ENCODE measurements at regions not wholly inside any gene's neighbourhood (a gene's known extent, or its start where the extent isn't known, plus 50 kb on each side); places are given as distances from the start of the nearest gene placed in this dataset.

DNA sequence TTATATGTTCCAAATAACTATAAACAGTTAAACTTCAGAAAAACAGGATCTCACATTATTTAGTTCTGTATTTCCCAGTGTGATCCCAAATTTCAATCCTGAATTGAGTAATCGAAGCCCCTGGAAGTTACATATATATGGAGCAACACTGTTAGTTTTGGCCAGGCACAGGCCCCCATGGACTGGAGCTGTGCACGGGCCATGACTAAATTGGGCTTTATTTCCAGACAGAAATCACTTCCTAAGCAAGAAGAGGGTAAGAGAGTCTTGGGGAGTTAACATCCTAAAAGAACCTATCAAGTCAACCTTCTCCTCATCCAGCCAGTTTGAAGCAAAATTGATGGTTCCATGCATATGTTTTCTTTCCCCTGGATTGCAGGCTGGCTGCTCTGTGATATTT is 393.0 kb downstream of the TMEM167A start:
- intact Hi-C loops (cut with micrococcal nuclease): no loop called here
- H3K9me3 Mint-ChIP-seq: no peaks in the 10 kb centered on the region

DNA sequence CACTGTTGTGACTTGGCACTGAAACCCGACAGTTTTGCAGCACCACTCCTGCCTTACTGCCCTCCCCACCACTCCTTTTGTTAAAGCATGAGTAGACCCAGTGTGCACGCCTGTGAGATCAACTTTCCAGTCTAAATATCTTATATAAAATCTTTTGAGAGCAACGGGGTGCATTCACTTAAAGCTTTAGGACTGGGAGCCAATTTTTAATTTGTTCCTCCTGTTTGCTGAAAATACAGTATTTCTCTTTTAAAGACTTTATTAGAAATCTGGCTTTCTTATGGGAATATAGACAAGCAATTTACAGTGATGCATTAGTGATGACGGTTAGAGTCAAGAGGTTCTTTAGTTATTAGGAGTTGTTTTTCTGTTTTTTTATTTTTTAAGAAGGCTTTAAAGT is 397.5 kb downstream of the TMEM167A start:
- H3K27ac Mint-ChIP-seq: no peak overlapping the region
- intact Hi-C loops (cut with micrococcal nuclease): loop anchor here (5.0 kb wide), 1 partner anchor 322 kb away; no protein-coding TSS in a partner anchor
- ATAC-seq: no peak

More for the DNA sequence above, 393.0 kb downstream of the TMEM167A start:
- no peak for DNase-seq
- Mint-ChIP-seq H3K36me3 (ENCODE audit: low read depth) (no peaks in the 10 kb centered on the region), H3K27ac (no peak overlapping the region), H3K4me3 (no peak overlapping the region), H3K27me3 (peaks cover 2% of the 10 kb centered on the region), H3K4me1 (ENCODE audit: low read depth) (no peaks in the 10 kb centered on the region)
- TF ChIP-seq, protein P1, sequence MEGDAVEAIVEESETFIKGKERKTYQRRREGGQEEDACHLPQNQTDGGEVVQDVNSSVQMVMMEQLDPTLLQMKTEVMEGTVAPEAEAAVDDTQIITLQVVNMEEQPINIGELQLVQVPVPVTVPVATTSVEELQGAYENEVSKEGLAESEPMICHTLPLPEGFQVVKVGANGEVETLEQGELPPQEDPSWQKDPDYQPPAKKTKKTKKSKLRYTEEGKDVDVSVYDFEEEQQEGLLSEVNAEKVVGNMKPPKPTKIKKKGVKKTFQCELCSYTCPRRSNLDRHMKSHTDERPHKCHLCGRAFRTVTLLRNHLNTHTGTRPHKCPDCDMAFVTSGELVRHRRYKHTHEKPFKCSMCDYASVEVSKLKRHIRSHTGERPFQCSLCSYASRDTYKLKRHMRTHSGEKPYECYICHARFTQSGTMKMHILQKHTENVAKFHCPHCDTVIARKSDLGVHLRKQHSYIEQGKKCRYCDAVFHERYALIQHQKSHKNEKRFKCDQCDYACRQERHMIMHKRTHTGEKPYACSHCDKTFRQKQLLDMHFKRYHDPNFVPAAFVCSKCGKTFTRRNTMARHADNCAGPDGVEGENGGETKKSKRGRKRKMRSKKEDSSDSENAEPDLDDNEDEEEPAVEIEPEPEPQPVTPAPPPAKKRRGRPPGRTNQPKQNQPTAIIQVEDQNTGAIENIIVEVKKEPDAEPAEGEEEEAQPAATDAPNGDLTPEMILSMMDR (IDR thresholded peaks at IDR 0.05): no peak
- no peak for ATAC-seq
- POLR2A ChIA-PET: no interaction called here
- CTCF ChIA-PET: no interaction called here

GRCh38 chr5:82676661-82677060 is 398.5 kb upstream of the RPS23 start:
- ATAC-seq (peak; percentile 88), DNase-seq (peak; percentile 63)
- intact Hi-C loops (cut with micrococcal nuclease): loop anchor here (5.0 kb wide), 1 partner anchor 319 kb away; no protein-coding TSS in a partner anchor
- Mint-ChIP-seq H3K4me1 (ENCODE audit: low read depth) (peaks cover 37% of the 10 kb centered on the region), H3K4me3 (peak overlapping the region; percentile 6), H3K27me3 (peaks cover 3% of the 10 kb centered on the region), H3K27ac (peak overlapping the region; percentile 84), H3K9me3 (peaks cover 12% of the 10 kb centered on the region), H3K36me3 (ENCODE audit: low read depth) (peaks cover 3% of the 10 kb centered on the region)
- TF ChIP-seq, protein P1 (IDR thresholded peaks at IDR 0.05): no peak
- POLR2A ChIA-PET: no interaction called here
- CTCF ChIA-PET: no interaction called here

More for the DNA sequence above, 397.5 kb downstream of the TMEM167A start:
- TF ChIP-seq, protein P1 (IDR thresholded peaks at IDR 0.05): no peak
- DNase-seq: no peak
- no peak overlapping the region for H3K4me3 Mint-ChIP-seq
- ChIA-PET POLR2A (no interaction called here), CTCF (no interaction called here)
- peaks cover 3% of the 10 kb centered on the region for H3K36me3 Mint-ChIP-seq (ENCODE audit: low read depth)
- H3K9me3 Mint-ChIP-seq: peaks cover 10% of the 10 kb centered on the region
- H3K27me3 Mint-ChIP-seq: peaks cover 2% of the 10 kb centered on the region
- H3K4me1 Mint-ChIP-seq (ENCODE audit: low read depth): peaks cover 23% of the 10 kb centered on the region

DNA sequence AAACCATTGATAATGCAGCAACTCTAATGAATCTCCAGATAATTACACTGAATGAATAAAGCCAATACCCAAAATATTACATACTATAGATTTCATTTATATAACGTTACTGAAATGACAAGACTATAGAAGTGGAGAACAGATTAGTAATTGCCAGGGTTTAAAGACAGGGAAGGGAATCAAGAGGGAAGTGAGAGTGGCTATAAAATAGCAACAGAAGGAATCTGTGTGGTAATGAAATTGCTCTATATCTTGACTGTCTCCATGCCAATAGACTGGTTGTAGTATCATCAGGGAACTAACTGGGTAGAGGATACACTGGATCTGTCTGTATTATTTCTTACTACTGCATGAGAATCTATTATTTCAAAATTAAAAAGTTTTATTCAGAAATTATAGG is 396.5 kb upstream of the RPS23 start:
- TF ChIP-seq, protein P1 (IDR thresholded peaks at IDR 0.05): no peak
- Mint-ChIP-seq H3K27ac (no peak overlapping the region), H3K27me3 (peaks cover 5% of the 10 kb centered on the region), H3K36me3 (ENCODE audit: low read depth) (peaks cover 3% of the 10 kb centered on the region), H3K4me3 (no peak overlapping the region), H3K4me1 (ENCODE audit: low read depth) (peaks cover 37% of the 10 kb centered on the region), H3K9me3 (peaks cover 15% of the 10 kb centered on the region)
- ATAC-seq (no peak), DNase-seq (no peak)
- POLR2A ChIA-PET: no interaction called here
- intact Hi-C loops (cut with micrococcal nuclease): loop anchor here (5.0 kb wide), 1 partner anchor 317 kb away; no protein-coding TSS in a partner anchor
- CTCF ChIA-PET: no interaction called here

GRCh38 chr5:82673057-82673809 is 395.1 kb upstream of the RPS23 start:
- Mint-ChIP-seq H3K4me3 (no peak overlapping the region), H3K9me3 (peaks cover 15% of the 10 kb centered on the region), H3K27ac (no peak overlapping the region), H3K4me1 (ENCODE audit: low read depth) (peaks cover 37% of the 10 kb centered on the region), H3K27me3 (peaks cover 7% of the 10 kb centered on the region), H3K36me3 (ENCODE audit: low read depth) (peaks cover 3% of the 10 kb centered on the region)
- intact Hi-C loops (cut with micrococcal nuclease): no loop called here
- ATAC-seq (peak; percentile 35), DNase-seq (peak; percentile 35)
- ChIA-PET POLR2A (no interaction called here), CTCF (no interaction called here)
- TF ChIP-seq, protein P1 (IDR thresholded peaks at IDR 0.05): no peak
